GM21619 (cell line): ENCODE measurements at regions not wholly inside any gene's neighbourhood (a gene's known extent, or its start where the extent isn't known, plus 50 kb on each side); places are given as distances from the start of the nearest gene placed in this dataset.
"Not testable (repeated sequence)": the region's sequence is repeated elsewhere in the genome, so short reads cannot be mapped to it uniquely, and the experiment has no call there.

Source experiments
- ATAC-seq: cut with Tn5 transposase; IDR thresholded peaks from one replicate; pipeline ENCODE4 v1.9.1; 2021; ENCODE audit not compliant: unreplicated experiment

GRCh38 chr7:91759205-91759863 lies 121.2 kb downstream of the MTERF1 start:
- ATAC-seq = no peak

GRCh38 chr7:91767820-91768219 lies 112.7 kb downstream of the MTERF1 start:
- ATAC-seq = no peak

GRCh38 chr7:91771394-91771793 lies 109.1 kb downstream of the MTERF1 start:
- ATAC-seq = no peak

GRCh38 chr7:91771921-91772815 lies 108.3 kb downstream of the MTERF1 start:
- ATAC-seq = no peak

GRCh38 chr7:91776171-91776570 lies 104.3 kb downstream of the MTERF1 start:
- ATAC-seq = no peak

- no peak for ATAC-seq
These were observed 103.0 kb downstream of the MTERF1 start for GRCh38 chr7:91777522-91777921.

GRCh38 chr7:91778416-91778815 lies 102.1 kb downstream of the MTERF1 start:
- ATAC-seq = no peak

- ATAC-seq = no peak
These were observed 100.0 kb downstream of the MTERF1 start for GRCh38 chr7:91780521-91780920.

GRCh38 chr7:91784469-91784868 lies 96.0 kb downstream of the MTERF1 start:
- no peak for ATAC-seq

GRCh38 chr7:91787931-91788330 lies 92.6 kb downstream of the MTERF1 start:
- ATAC-seq = no peak

- no peak for ATAC-seq
These were observed 91.4 kb downstream of the MTERF1 start for GRCh38 chr7:91789086-91789485.

- no peak for ATAC-seq
These were observed 90.9 kb downstream of the MTERF1 start for GRCh38 chr7:91789558-91789957.

- ATAC-seq = not testable (repeated sequence)
These were observed 89.9 kb downstream of the MTERF1 start for GRCh38 chr7:91790646-91791045.

- no peak for ATAC-seq
These were observed 84.4 kb downstream of the MTERF1 start for GRCh38 chr7:91796122-91796521.

- no peak for ATAC-seq
These were observed 82.1 kb downstream of the MTERF1 start for GRCh38 chr7:91798425-91798824.

- no peak for ATAC-seq
These were observed 80.1 kb downstream of the MTERF1 start for GRCh38 chr7:91800389-91800788.

- no peak for ATAC-seq
These were observed 79.0 kb downstream of the MTERF1 start for GRCh38 chr7:91801331-91801983.

- no peak for ATAC-seq
These were observed 69.3 kb downstream of the MTERF1 start for GRCh38 chr7:91811236-91811635.

GRCh38 chr7:91811641-91812040 lies 68.9 kb downstream of the MTERF1 start:
- ATAC-seq = no peak

GRCh38 chr7:91812388-91812787 lies 68.1 kb downstream of the MTERF1 start:
- no peak for ATAC-seq

- ATAC-seq = no peak
These were observed 66.3 kb downstream of the MTERF1 start for GRCh38 chr7:91814189-91814588.
